ENCODE measurements at regions not wholly inside any gene's neighbourhood (a gene's known extent, or its start where the extent isn't known, plus 50 kb on each side); places are given as distances from the start of the nearest gene placed in this dataset.

- FAIRE-seq (no peak), DNase-seq (ENCODE audit: insufficient read length, low spot score) (no peak)
Measured at GRCh38 chr5:101937041-101937440, 359.0 kb downstream of the SLCO4C1 start.

GRCh38 chr5:101935086-101935485 is 361.0 kb downstream of the SLCO4C1 start:
- no peak for DNase-seq (ENCODE audit: insufficient read length, low spot score)
- no peak for FAIRE-seq

GRCh38 chr5:101932599-101932998 is 363.5 kb downstream of the SLCO4C1 start:
- DNase-seq (ENCODE audit: insufficient read length, low spot score) (no peak), FAIRE-seq (no peak)

GRCh38 chr5:101929628-101930027 is 366.5 kb downstream of the SLCO4C1 start:
- FAIRE-seq = no peak
- DNase-seq (ENCODE audit: insufficient read length, low spot score) = no peak

- no peak for FAIRE-seq
- no peak for DNase-seq (ENCODE audit: insufficient read length, low spot score)
Measured at GRCh38 chr5:101917166-101917565, 378.9 kb downstream of the SLCO4C1 start.

- DNase-seq (ENCODE audit: insufficient read length, low spot score) = no peak
- FAIRE-seq = no peak
Measured at GRCh38 chr5:101915554-101915953, 380.5 kb downstream of the SLCO4C1 start.

GRCh38 chr5:101904736-101905135 is 391.3 kb downstream of the SLCO4C1 start:
- no peak for DNase-seq (ENCODE audit: insufficient read length, low spot score)
- no peak for FAIRE-seq

- DNase-seq (ENCODE audit: insufficient read length, low spot score) (no peak), FAIRE-seq (no peak)
Measured at GRCh38 chr5:101897914-101898313, 398.2 kb downstream of the SLCO4C1 start.

- FAIRE-seq = no peak
- DNase-seq (ENCODE audit: insufficient read length, low spot score) = no peak
Measured at GRCh38 chr5:101894985-101895384, 401.1 kb downstream of the SLCO4C1 start.

- FAIRE-seq (no peak), DNase-seq (ENCODE audit: insufficient read length, low spot score) (no peak)
Measured at GRCh38 chr5:101878190-101878589, 417.9 kb downstream of the SLCO4C1 start.

- FAIRE-seq (no peak), DNase-seq (ENCODE audit: insufficient read length, low spot score) (no peak)
Measured at GRCh38 chr5:101877451-101877850, 418.6 kb downstream of the SLCO4C1 start.

- FAIRE-seq = no peak
- DNase-seq (ENCODE audit: insufficient read length, low spot score) = no peak
Measured at GRCh38 chr5:101866473-101866872, 429.6 kb downstream of the SLCO4C1 start.

- DNase-seq (ENCODE audit: insufficient read length, low spot score) = no peak
- no peak for FAIRE-seq
Measured at GRCh38 chr5:101860563-101860962, 435.5 kb downstream of the SLCO4C1 start.

- no peak for FAIRE-seq
- DNase-seq (ENCODE audit: insufficient read length, low spot score) = no peak
Measured at GRCh38 chr5:101860145-101860544, 435.9 kb downstream of the SLCO4C1 start.

GRCh38 chr5:101846496-101846895 is 449.6 kb downstream of the SLCO4C1 start:
- DNase-seq (ENCODE audit: insufficient read length, low spot score) (no peak), FAIRE-seq (no peak)

- DNase-seq (ENCODE audit: insufficient read length, low spot score) = no peak
- no peak for FAIRE-seq
Measured at GRCh38 chr5:101843055-101843454, 453.0 kb downstream of the SLCO4C1 start.

- FAIRE-seq = no peak
- DNase-seq (ENCODE audit: insufficient read length, low spot score) = no peak
Measured at GRCh38 chr5:101838435-101838834, 457.6 kb downstream of the SLCO4C1 start.

GRCh38 chr5:101829255-101829654 is 466.8 kb downstream of the SLCO4C1 start:
- FAIRE-seq (no peak), DNase-seq (ENCODE audit: insufficient read length, low spot score) (no peak)

GRCh38 chr5:101811466-101811865 is 484.6 kb downstream of the SLCO4C1 start:
- FAIRE-seq (no peak), DNase-seq (ENCODE audit: insufficient read length, low spot score) (no peak)

GRCh38 chr5:101806410-101806809 is 489.7 kb downstream of the SLCO4C1 start:
- no peak for FAIRE-seq

GRCh38 chr5:101796427-101796826 is 499.7 kb downstream of the SLCO4C1 start:
- FAIRE-seq (no peak), DNase-seq (ENCODE audit: insufficient read length, low spot score) (no peak)

More at GRCh38 chr5:101806410-101806809, 489.7 kb downstream of the SLCO4C1 start:
- no peak for DNase-seq (ENCODE audit: insufficient read length, low spot score)

- FAIRE-seq (no peak), DNase-seq (ENCODE audit: insufficient read length, low spot score) (no peak)
Measured at GRCh38 chr5:101788797-101789196, 507.3 kb downstream of the SLCO4C1 start.

GRCh38 chr5:101785090-101785489 is 511.0 kb downstream of the SLCO4C1 start:
- FAIRE-seq (no peak), DNase-seq (ENCODE audit: insufficient read length, low spot score) (no peak)

All from HTR-8/SVneo (cell line).